ENCODE measurements at regions not wholly inside any gene's neighbourhood (a gene's known extent, or its start where the extent isn't known, plus 50 kb on each side); places are given as distances from the start of the nearest gene placed in this dataset.

DNA sequence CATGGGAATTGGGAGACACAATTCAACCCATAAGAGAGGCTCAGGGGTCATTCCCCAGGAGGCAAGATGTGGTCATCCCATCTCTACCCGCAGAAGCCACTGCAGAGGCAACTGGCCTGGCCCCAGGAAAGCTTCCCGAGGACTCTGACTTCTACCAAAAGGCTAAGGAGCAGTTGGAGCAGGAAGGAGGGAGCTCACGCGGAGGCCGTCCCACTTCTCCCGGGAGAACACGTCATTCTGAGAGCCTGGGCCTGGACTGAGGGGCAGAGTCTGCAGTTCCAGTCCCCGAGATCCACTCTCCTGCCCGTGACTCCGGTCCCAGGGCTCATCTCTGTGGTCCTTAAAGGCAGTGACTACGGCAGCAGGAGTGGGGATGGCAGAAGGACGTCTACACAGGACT, 69.0 kb upstream of the TAF1B start:
- no peak for DNase-seq

DNA sequence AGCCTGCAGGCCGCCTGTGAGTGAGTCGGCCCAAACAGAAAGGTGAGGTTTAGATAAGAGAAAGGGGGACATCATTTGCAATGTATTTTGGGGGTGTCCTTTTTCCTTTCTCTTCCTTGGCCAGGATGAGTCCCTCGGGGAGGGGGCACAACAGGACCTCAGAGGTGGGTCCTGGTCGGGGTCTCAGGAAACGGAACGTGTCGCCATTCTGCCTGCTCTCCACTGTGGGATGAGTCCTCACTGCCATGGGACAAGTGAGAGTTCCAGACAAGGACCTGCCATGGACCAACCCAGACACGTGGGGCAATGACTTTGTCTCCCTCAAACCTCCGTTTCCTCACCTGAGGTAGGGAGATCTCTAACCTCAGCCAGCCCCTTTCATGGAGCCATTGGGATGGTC, 67.9 kb upstream of the TAF1B start:
- no peak for DNase-seq

DNA sequence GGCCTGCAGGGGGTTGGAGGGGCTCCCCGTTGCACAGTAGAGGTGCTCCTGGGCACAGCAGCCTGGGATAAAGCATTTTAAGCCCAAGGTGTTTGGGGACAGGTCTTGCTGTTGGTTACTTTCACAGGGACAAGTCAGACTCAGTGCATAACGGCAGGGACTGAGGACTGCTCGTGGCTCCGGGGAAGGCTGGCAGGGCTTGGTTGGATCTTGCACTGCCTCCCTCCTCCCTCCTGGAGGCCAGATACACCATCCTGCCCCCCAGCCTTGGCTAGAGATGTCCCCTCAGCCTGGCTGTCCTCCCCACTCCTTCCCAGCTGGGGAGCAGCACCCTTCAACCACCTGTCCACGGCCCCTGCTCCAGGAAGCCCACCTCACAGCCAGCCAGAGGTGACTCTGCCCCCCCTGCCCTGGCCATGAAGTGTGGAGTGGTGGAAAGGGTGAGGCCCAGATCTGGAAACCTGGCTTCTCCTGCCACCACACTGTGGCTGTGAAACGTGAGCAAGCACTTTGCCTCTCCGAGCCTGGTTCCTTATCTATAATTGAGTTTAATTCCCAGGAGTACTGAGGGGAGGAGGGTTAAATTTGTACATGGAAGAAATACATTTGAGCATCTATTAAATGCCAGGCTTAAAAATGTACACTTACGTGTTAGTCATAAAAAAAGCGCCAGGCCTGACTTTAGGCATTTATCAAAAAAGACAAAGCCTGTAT, 67.1 kb upstream of the TAF1B start:
- no peak for DNase-seq

DNA sequence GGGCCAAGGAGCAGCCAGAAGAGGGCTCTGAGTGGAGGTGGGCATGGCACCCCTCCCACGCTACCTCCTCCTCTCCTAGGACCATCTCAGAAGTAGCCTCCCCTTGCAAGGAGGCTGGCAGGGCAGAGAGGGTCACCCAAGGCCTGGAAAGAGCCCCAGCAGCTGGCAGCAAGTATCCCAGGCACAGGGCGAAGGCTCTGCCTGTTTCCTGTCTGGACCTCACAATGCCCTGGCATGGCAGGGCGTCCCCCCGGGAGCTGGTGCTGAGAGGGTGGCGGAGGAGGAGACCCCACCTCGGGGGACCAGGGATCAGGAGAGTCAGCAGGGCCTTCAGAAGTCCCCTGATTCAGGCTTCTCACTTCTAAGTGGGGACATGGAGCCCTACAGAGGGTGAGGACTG, 66.2 kb upstream of the TAF1B start:
- no peak for DNase-seq

DNA sequence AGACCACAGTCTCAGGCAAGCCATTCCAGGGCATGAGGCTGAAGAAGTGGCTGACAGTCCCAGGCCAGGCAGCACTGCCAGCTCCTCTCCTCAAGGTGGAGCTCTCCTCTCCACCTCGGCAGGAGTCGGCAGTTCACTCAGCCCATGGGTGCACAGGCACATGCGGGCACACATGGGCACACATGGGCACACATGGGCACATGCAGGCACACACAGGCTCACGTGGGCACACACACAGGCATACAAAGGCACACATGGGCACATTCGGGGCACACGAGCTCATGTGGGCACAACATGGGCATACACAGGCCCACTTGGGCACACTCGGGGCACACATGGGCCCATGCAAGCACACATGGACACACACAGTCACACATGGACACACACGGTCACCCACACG, 65.3 kb upstream of the TAF1B start:
- peak; percentile 20 for DNase-seq

DNA sequence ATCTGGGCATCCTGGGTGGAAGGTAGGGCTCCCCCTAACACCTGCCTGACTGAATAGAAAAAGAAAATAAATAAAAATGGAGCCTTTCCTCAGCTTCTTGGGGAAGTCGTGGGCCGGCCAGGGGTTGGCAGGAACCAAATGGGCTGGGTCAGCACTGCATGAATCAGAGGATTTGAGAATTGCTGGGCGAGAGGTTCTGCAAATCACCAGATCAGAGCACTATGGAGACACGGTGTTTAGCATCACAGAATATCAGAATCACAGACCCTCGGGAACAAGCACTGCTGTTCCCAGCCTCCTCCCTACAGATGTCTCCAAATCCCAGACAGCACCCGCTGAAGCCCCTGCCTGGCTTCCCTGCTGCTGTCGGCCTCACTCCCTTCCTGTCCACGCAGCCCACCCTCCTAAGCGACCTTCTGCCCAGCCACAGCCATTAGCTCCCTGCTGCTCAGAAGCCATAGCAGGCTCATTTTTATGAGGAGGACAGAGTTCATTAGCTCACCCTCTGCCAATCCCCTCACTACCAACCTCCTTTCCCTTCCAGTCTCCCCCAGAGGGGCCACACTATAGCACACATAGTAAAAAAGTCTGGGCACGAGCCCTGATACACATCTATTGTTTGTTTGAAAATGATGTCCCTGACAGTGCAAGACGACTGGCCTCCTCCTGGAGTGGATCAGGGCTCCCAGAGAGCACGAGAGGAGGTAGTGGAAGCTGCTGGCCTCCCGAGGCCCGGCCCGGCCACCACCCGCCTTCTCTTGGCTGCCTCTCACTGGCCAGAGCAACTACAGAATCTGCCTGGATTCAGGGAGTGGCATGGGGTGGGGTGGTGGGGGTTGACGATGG, 64.6 kb upstream of the TAF1B start:
- DNase-seq = no peak

DNA sequence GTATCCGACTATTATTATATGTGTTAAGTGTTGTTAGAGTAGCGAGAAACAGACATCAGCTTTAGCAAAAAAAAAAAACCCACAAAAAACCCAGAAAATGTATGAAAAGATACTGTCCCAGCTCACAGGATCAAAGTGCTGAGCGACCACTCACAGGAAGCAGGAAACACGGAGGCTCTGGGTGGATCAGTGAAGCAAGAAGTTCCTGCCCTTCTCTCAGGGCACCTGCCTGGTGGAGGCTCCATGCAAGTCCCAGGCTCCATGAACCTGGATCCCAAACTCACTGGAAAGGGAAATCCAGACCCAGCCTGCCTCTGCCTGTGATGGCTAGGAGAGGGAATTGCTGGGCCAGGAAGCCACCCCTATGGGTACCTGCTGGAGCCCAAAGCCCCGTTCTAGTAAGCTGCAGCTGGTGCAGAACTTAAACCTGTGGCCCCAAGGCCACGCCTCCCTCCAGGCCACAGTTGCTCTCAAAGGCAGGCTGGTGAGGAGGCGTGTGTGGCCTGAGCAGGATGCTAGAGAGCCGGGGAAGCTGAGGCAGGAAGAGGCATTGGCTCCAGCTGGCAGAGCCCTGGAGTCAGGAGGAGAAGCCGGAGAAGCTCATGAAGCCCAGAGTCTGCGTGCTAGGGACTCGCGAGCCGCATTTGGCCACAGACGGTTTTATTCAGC, 63.5 kb upstream of the TAF1B start:
- no peak for DNase-seq

DNA sequence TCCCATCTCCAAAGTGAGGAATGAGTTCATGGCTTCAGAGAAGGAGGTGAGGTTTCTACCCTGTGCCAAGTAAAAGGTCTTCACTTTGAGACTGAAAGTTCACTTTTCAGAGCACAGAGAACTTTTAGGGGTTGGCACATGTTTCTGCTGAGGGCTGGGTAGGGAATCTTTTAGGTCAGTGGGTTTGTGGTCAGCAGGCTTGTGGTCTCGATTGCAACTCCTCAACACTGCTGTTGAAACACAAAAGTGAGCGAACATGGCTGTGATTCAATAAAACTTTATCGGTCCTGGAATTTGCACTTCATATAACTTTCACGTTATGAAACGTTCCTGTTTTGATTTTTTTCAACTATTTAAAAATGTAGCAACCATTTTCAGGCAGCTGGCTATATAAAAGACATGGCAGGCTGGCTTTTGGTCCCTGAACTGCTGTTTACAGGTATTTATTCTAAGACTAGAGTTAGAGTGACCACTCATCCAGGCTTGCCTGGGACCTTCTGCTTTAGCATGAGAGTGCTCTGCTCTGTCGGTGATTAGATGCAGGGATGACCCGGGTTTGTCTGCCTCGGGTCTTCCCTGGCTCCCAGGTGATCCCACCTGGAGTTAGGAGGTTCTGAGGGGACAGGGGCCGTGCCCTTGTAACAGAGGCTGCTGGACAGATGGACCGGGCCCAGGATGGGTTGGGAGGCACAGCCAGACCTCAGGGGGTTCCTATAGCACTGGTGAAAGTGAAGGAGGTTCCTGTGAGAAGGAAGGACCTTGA, 62.7 kb upstream of the TAF1B start:
- no peak for DNase-seq

DNA sequence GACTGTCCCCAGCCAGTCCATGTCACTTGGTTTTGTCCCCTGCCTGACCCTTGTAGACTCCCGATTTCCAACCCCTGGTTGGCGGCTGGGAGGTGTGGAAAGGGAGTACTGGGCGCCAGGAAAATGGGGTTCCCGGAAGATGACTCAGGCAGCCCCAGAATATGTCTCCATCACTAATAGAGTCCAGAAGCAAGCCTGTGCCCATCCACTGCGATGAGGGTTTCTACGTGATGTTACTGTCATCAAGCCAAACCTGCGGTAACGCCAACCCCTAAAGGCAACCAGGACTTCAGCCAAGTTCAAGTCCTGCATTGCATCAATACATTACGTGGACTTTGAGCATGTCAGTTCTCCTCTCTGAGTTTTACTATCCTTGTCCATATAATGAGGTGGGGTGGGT, 62.0 kb upstream of the TAF1B start:
- no peak for DNase-seq

DNA sequence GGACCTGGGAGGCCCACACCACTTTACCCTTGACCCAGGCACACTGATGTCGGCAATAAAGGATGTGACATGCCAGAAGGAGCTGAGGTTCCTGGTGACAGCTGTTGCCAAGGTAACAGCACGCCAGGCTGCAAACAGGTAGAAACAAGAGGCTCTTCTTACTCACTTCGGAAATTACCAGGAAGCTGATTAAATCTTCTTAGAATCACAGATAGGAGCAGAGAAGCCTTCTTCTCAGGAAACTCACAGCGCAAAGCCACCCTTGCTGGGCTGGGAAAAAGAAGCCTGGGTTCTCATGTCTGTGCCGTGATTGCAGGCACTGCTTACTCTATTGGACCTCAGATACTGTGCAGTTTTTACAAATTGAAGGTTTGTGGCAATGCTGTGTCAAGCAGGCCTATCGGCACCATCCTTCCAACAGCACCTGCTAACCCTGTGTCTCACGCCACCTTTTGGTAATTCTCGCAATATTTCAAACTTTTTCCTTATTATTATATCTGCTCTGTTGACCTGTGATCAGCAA, 61.0 kb upstream of the TAF1B start:
- no peak for DNase-seq

DNA sequence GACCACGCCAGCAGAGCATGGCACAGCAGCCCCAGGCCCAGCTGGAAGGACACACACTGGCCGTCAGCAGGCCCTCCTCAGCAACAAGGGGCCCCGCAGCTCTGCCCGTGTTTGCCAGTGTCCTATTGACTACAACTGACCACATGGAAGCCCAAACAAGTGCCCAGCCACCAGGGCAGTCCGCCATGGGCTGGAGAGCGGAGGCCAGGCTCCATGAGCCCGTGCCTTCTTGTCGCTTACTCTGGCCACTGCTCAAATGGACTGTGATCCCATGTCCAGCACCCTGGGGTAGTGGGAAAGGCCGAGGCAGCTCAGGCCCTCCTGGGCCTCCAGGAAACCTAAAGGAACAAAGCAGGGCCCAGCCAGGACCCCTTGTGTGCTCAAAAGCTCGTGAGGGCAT, 53.9 kb upstream of the TAF1B start:
- no peak for DNase-seq

DNA sequence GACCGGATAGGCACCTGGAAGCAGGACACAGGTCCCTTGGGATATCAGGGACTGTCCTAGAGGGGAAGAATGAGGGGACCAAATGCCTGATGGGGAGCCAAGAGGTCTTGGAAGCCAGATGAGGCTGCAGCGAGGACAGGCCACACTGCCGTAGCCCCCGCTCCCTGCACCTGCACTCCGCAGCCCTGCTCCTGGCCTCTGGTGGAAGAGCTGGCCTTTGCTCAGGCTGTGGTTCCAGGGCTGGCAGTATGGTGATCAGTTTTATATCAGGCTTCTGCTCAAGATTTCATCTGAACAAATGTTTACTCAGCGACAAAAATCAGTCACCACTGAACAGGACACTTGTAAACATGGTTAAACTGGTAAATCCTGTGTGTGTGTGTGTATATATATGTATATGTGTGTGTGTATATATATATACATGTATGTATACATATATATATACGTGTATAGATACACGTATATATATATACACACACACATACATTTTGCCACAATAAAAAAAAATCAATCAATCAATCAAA, 52.5 kb upstream of the TAF1B start:
- no peak for DNase-seq

DNA sequence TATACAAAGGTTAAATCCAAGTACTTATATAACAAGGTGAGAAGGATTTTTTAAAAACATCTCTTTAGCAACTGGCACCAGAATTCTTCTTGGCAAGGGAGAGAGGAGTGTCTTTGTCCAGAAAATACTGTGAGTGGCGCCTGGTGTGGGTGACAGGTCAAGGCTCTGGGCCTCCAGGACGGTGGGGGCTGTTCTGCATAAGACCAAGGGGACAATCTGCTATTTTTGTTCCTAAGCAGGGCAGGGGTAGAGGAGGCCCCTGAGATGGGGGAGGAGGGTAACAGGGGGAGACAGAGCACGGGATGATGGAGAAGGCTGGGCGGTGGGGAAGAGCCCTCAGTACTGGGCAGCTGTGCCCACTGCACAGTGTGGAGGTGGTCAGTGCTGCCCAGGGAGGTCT, 51.6 kb upstream of the TAF1B start:
- DNase-seq = no peak

DNA sequence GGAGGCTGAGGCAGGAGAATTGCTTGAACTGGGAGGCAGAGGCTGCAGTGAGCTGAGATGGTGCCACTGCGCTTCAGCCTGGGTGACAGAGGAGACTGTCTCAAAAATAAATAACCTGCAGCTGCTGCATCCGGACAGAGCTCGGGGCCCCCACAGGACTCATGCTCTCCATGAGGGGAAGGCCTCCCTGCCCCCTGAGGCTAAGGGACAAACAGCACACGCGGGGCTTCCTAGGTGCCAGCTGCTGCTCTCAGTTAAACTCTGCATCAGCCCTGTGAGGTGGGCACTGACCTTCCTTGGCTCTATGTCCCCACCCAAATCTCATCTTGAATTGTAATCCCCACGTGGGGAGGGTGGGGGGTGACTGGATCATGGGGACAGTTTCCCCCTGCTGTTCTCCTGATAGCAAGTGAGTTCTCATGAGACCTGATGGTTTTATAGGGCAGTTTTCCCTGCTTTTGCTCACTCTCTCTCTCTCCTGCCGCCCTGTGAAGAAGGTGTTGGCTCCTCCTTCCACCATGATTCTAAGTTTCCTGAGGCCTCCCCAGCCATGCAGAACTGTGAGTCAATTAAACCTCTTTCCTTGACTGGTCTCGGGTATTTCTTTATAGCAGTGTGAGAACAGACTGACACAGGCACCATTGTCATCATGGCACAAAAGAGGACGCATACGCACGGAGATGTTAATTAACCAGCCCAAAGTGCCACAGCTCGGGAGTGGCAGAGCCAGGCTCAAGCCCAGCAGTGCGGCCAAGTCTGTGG, 49.9 kb upstream of the TAF1B start:
- DNase-seq = no peak
